ENCODE measurements at regions not wholly inside any gene's neighbourhood (a gene's known extent, or its start where the extent isn't known, plus 50 kb on each side); places are given as distances from the start of the nearest gene placed in this dataset.
"Not testable (repeated sequence)": the region's sequence is repeated elsewhere in the genome, so short reads cannot be mapped to it uniquely, and the experiment has no call there.

DNA sequence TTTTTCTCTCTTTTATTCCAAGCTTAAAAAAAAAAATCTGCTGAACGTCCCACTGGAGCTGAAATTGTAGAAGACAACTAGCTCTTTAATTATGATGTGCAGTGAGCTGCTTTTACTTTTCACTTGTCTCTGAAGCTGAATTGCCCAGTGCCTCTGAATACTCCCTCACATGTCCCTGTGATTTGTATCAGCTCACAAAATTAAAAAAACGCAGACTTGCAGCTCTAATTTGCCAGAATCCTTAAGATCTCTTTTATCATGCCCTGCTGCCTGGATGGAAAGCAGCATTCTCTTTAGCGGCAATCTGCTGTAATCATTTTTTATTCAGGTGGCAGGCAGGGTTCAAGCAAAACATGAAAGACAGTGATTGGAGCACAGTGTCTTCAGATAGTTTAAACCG, 443.8 kb upstream of the SPTLC3 start:
- Mint-ChIP-seq H3K9me3 (peaks cover 17% of the 10 kb centered on the region), H3K4me3 (no peak overlapping the region), H3K4me1 (no peaks in the 10 kb centered on the region), H3K27ac (no peak overlapping the region), H3K36me3 (no peaks in the 10 kb centered on the region)
- no peak for DNase-seq (ENCODE audit: low spot score in 2 of 2)
- no peak for ATAC-seq

DNA sequence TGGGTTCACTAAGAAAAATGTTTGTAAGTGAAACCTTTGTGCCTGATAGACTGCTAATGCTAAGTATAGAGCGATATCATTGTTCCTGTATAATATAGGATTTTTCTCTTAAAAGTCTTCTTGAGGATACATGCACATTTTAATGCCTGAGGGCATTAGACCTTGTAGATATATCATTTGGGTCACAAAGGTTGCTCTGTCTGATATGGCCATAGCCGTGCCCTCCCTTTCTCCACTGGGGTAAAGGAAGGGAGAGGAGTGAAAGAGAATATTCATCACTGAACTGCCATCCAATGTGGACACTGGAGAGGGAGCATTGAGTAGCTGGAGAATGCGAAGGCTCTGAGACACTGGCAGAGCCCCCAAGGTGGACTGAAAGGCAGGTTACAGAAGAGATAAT, 442.2 kb upstream of the SPTLC3 start:
- Mint-ChIP-seq H3K27ac (no peak overlapping the region), H3K4me1 (no peaks in the 10 kb centered on the region), H3K36me3 (no peaks in the 10 kb centered on the region), H3K4me3 (no peak overlapping the region), H3K9me3 (peaks cover 22% of the 10 kb centered on the region)
- DNase-seq (ENCODE audit: low spot score in 2 of 2) = no peak
- no peak for ATAC-seq

DNA sequence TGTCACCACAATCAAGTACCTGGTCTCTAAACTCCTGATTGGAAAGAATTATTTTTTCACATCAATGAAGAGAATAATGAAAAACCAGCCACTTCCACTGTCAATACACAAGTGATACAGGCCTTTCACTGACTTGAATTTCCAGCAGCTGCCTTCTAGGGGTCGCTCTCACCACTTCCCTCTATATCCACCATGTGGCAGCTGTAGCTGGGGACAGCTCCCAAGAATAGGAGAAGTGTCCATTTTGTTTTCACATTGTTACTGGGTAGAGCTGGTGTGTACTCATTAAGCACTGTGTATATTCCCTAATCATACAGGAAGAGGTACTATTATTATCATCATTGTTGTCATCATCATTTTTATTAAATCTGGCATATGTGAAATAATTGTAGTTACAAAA, 438.4 kb upstream of the SPTLC3 start:
- H3K4me3 Mint-ChIP-seq = no peak overlapping the region
- H3K27ac Mint-ChIP-seq = no peak overlapping the region
- ATAC-seq (no peak), DNase-seq (ENCODE audit: low spot score in 2 of 2) (no peak)
- no peaks in the 10 kb centered on the region for H3K4me1 Mint-ChIP-seq
- no peaks in the 10 kb centered on the region for H3K36me3 Mint-ChIP-seq
- H3K9me3 Mint-ChIP-seq = peaks cover 26% of the 10 kb centered on the region

DNA sequence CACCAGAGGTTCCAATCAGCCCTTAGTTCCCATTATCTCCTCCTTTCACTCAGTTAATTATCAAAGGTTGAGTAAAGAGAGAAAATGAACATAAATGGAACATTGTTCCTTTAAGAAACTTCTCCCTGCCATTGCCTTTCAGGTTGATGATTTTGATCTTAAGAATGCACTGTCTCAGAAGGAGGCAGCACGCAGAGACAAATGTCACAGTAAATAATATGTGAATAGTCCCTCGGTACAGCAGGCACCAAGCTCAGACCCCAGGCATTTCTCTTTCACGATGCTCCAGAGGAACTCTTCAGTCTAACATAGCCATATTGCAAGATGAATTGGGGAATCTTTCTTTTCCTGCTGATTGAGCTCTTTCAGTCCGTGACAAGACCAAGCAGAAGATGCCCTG, 435.3 kb upstream of the SPTLC3 start:
- ATAC-seq = no peak
- Mint-ChIP-seq H3K27ac (no peak overlapping the region), H3K9me3 (peaks cover 22% of the 10 kb centered on the region), H3K4me3 (no peak overlapping the region), H3K36me3 (no peaks in the 10 kb centered on the region), H3K4me1 (no peaks in the 10 kb centered on the region)
- DNase-seq (ENCODE audit: low spot score in 2 of 2) = no peak

DNA sequence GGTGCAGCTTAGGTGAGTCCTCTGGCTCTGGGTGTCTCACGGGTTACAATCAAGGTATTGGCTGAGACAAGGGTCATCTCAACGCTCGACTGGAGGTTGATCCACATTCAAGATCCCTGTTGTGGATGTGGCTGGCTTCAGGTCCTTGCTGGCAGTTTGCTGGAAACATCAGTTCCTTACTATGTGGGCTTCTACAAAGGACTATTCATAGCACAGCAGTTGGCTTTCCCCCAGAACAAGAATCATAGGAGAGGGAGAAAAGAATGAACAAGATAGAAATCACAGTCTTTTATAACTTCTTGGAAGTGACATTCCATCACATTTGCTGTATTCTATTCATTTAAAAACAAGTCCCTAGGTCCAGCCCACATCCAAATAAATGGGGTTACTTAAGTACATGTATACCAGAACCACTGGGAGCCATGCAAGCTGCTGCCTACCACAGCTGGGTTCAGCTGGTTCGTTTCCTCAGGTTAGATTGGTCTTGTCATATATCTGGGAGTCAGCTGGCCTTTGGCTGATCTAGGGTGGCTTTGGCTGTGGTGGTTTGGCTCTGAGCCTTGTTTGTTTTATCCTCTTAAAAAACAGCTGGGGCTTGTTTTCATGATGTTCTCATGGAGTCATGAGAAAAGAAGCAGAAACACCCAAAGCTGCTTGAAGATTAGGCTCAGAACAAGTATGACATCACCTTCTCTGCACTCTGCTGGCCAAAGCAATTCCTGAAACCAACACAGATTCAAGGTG, 433.2 kb upstream of the SPTLC3 start:
- DNase-seq (ENCODE audit: low spot score in 2 of 2) (no peak), ATAC-seq (no peak)
- Mint-ChIP-seq H3K4me3 (no peak overlapping the region), H3K36me3 (no peaks in the 10 kb centered on the region), H3K4me1 (no peaks in the 10 kb centered on the region), H3K9me3 (peaks cover 13% of the 10 kb centered on the region), H3K27ac (no peak overlapping the region)

DNA sequence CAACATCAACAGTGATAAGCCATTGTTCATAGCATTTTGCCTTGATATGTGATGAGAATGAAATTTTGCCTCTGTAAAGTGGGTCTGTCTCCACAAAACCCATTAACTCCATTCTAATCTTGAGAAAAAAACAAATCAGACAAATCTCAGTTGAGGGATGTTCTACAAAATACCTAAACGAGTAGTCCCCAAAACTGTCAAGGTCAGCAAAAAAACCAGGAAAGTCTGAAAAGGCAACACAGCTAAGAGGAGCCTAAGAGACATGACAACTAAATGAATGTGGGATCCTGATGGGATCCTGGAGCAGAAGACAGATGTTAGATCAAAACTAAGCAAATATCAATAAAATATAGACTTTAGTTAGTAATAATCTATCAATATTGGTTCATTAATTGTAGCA, 431.6 kb upstream of the SPTLC3 start:
- ATAC-seq (no peak), DNase-seq (ENCODE audit: low spot score in 2 of 2) (no peak)
- Mint-ChIP-seq H3K4me3 (no peak overlapping the region), H3K9me3 (peaks cover 11% of the 10 kb centered on the region), H3K4me1 (no peaks in the 10 kb centered on the region), H3K27ac (no peak overlapping the region), H3K36me3 (no peaks in the 10 kb centered on the region)

DNA sequence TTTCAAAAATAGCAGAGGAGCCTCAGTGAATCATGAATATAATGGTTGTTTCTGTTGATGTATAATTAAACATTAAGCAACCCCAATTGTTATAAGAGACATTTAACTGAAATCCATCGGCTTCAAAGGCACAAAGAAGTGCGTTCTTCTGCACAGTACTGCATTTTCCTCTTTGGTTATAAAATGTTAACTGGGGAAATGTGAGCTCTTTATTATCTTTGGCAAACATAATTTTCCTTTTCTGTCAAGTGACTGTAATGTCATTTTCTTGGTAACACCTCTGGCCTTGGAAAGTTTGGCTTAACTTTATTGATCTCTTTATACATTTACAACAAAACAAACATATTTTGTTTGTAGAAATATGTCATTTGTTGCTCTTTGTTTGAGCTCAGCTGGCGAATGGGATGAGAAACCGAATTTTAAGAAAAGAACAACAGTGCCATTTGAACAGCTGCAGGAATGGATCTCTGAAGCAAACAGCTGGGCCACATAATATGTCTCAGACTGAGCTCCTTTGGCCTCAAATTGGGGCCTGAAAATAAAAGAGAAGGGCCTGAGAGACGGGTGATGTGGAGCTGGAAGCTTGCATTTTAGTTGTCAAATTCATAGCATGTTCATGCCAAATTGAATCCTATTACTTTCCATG, 427.0 kb upstream of the SPTLC3 start:
- Mint-ChIP-seq H3K9me3 (peaks cover 8% of the 10 kb centered on the region), H3K4me1 (no peaks in the 10 kb centered on the region), H3K27ac (no peak overlapping the region), H3K4me3 (no peak overlapping the region), H3K36me3 (no peaks in the 10 kb centered on the region)
- ATAC-seq (no peak), DNase-seq (ENCODE audit: low spot score in 2 of 2) (no peak)

DNA sequence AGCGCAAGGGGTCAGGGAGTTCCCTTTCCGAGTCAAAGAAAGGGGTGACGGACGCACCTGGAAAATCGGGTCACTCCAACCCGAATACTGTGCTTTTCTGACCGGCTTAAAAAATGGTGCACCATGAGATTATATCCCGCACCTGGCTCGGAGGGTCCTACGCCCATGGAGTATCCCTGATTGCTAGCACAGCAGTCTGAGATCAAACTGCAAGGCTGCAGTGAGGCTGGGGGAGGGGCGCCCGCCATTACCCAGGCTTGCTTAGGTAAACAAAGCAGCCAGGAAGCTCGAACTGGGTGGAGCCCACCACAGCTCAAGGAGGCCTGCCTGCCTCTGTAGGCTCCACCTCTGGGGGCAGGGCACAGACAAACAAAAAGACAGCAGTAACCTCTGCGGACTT, 426.1 kb upstream of the SPTLC3 start:
- not testable (repeated sequence) for ATAC-seq; H3K4me1 Mint-ChIP-seq; H3K36me3 Mint-ChIP-seq; H3K4me3 Mint-ChIP-seq; H3K27ac Mint-ChIP-seq; H3K9me3 Mint-ChIP-seq; DNase-seq (ENCODE audit: low spot score in 2 of 2)

DNA sequence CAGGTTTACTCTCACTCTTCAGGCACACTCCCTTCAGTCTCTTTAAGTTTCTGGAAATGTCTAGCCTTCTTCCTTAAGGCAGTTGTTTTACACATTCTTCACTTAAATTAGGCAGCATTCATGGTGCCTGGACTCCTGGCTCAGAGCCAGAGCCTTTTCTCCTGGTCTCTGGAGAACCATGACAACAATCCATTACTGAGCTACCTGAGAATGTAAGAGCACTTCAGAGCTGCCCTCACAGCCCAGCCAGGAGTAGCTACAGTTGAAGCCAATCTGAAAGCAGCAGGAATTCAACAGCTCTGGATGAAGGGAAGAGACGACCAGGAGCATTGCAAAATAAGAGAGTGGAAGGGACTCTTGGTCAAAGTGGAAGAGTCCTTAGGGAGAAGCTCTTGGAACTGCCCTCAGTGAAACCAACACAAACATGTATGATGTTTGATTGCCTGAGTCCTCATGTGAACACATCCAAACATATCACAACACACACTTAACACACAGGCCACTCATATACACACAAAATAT, 416.8 kb upstream of the SPTLC3 start:
- ATAC-seq (no peak), DNase-seq (ENCODE audit: low spot score in 2 of 2) (no peak)
- Mint-ChIP-seq H3K27ac (no peak overlapping the region), H3K36me3 (no peaks in the 10 kb centered on the region), H3K4me3 (no peak overlapping the region), H3K4me1 (no peaks in the 10 kb centered on the region), H3K9me3 (peaks cover 14% of the 10 kb centered on the region)

DNA sequence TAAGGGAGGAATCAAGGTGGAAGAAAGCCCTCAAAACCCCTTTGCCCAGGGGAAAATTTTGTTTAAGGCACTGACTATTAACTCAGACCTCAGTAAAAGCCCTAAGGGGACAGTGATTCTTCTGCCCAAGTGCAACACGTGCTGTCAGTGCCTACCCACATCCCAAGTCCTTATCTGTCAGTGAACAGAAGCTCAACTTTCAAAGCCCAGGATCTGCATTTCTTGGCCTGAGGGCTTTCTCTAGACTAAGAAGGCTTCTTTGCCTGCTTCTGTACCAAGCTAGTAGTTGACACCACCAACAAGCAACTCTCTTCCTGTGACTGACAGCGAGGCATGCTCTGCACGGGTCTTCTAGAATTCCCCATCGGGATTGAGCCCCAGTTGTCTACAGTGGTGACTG, 416.0 kb upstream of the SPTLC3 start:
- Mint-ChIP-seq H3K27ac (no peak overlapping the region), H3K4me1 (no peaks in the 10 kb centered on the region), H3K4me3 (no peak overlapping the region), H3K36me3 (no peaks in the 10 kb centered on the region), H3K9me3 (peaks cover 14% of the 10 kb centered on the region)
- DNase-seq (ENCODE audit: low spot score in 2 of 2) (no peak), ATAC-seq (no peak)

DNA sequence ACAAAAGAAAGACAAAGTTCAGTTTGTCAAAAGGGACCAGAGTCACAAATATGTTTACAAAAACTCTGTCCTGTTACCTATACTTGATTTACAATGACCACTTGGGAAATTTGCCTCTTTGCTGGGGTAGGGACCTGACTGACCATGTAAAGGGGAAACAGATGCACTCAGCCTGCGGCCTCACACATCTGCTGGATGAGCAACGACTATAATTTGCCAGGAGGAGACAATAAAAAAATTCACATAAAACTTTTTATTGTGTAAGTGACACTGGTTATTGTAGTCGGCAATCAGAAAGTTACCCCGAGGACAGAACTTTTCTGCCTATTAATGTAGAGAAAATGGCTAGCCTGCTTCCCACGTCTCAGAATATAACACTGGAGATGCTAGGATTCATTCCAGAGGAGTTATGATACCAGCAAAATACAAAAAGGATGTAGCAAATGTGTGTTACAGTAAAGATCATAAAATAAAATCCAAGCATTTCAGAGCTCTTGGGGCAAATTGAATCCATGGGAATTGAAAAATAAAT, 415.4 kb upstream of the SPTLC3 start:
- DNase-seq (ENCODE audit: low spot score in 2 of 2) (no peak), ATAC-seq (no peak)
- no peak overlapping the region for H3K4me3 Mint-ChIP-seq
- H3K4me1 Mint-ChIP-seq = no peaks in the 10 kb centered on the region
- no peaks in the 10 kb centered on the region for H3K36me3 Mint-ChIP-seq
- peaks cover 14% of the 10 kb centered on the region for H3K9me3 Mint-ChIP-seq
- H3K27ac Mint-ChIP-seq = no peak overlapping the region

DNA sequence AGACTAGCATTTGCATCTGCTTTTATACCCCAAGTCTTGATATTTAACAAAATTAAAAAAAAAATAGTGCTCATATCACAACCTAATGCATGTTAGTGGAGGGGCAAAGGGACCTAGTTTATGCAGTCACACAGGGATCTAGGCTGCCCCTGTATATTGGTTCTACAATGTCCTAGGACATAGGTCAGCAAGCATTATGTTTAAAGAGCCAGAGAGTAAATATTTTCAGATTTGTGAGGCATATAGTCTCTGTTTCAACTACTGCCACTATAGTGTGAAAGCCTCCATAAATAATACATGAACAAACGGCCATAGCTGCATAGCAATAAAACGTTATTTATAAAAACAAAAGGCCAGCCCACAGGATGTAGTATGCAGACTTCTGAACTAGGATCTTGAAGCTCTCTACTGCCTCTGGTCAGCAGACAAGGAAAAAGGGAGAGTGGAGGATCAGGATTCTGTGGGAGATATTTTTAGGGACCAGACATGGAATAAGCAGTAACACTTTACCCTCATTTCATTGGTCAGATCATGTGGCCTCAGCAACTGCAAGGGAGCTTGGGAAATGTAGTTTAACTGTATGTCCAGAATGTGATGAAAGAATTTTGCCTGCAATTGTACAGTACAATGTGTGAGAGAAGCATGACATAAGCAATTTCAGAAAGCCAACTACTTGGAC, 414.2 kb upstream of the SPTLC3 start:
- Mint-ChIP-seq H3K4me1 (no peaks in the 10 kb centered on the region), H3K4me3 (no peak overlapping the region), H3K9me3 (peaks cover 14% of the 10 kb centered on the region), H3K27ac (no peak overlapping the region), H3K36me3 (no peaks in the 10 kb centered on the region)
- ATAC-seq (no peak), DNase-seq (ENCODE audit: low spot score in 2 of 2) (no peak)

DNA sequence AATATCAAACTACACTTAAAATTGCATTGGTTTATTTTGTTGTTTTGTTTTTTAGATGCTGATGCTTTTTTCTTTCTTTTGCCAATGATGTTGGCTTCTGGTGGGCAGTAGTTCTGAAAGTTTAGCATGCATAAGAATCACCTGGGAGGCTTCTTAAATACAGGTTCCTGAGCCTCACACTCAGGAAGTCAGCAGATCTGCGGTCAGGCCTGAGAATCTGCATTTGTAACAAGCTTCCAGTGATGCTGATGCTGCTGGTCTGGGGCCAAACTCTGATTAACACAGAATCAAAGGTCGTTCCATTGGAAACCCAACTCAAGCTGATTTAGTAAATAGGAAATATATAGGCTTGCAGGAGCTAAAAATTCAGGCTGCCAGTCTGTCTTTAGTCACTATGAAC, 412.9 kb upstream of the SPTLC3 start:
- ATAC-seq (no peak), DNase-seq (ENCODE audit: low spot score in 2 of 2) (no peak)
- Mint-ChIP-seq H3K4me1 (no peaks in the 10 kb centered on the region), H3K4me3 (no peak overlapping the region), H3K36me3 (no peaks in the 10 kb centered on the region), H3K27ac (no peak overlapping the region), H3K9me3 (peaks cover 12% of the 10 kb centered on the region)

DNA sequence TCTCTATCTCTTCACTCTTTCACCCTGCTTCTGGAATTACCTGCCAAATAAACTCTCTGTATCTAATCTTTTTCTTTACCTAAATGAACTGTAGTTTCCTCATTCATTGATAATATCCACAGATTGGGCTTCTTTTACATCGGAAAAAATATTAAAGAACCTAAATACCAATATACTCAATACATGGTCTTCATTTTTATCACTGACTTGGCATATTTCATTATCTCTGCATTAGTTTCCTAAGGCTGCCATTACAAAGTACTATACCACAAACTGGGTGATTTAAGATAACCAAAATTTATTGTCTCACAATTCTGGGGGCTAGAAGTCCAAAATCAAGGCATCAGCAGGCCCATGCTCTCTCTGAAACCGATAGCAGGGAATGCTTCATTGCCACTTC, 411.9 kb upstream of the SPTLC3 start:
- H3K27ac Mint-ChIP-seq = no peak overlapping the region
- H3K36me3 Mint-ChIP-seq = no peaks in the 10 kb centered on the region
- DNase-seq (ENCODE audit: low spot score in 2 of 2) (no peak), ATAC-seq (no peak)
- H3K4me3 Mint-ChIP-seq = no peak overlapping the region
- H3K4me1 Mint-ChIP-seq = no peaks in the 10 kb centered on the region
- peaks cover 14% of the 10 kb centered on the region for H3K9me3 Mint-ChIP-seq

DNA sequence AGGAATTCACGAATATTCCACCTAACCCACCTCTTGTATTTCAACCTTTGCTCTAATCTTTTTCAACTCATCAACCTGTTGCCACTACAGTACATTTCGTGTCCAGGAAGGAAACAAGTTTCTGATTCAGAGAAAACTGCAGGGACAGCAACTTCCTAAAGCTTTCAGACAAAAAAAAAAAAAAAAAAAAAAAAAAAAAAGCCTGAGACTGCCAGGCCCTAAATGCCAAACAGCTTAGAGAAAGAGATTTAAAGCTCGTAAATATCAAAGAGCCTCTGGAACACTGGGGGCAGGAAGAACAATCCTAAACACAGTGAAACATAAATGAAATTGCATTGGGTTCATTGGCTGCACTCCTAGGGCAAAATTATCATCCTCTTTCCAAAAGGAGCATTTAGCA, 411.2 kb upstream of the SPTLC3 start:
- no peaks in the 10 kb centered on the region for H3K36me3 Mint-ChIP-seq
- no peaks in the 10 kb centered on the region for H3K4me1 Mint-ChIP-seq
- no peak overlapping the region for H3K4me3 Mint-ChIP-seq
- ATAC-seq (no peak), DNase-seq (ENCODE audit: low spot score in 2 of 2) (no peak)
- H3K9me3 Mint-ChIP-seq = peaks cover 12% of the 10 kb centered on the region
- H3K27ac Mint-ChIP-seq = no peak overlapping the region

DNA sequence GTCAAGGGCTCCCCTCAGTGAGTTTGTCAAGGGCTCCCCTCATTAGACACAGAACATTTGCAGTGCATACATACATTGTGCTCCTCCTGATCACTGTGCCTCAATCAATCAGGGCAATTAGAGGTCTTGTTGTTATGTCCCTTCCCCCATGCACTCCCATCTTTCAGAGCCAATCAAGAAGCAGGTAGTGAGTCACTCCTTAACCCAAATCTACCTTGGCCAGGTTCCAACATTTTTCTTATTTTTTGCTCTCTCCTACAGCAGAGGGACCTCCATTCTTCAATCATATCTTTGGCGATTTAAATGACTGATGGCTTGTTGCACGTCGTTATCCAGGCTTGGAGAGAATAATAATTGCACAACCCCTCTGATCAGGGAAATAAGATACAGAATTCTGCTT, 409.9 kb upstream of the SPTLC3 start:
- Mint-ChIP-seq H3K27ac (no peak overlapping the region), H3K4me1 (no peaks in the 10 kb centered on the region), H3K4me3 (no peak overlapping the region), H3K9me3 (peaks cover 14% of the 10 kb centered on the region), H3K36me3 (no peaks in the 10 kb centered on the region)
- ATAC-seq (no peak), DNase-seq (ENCODE audit: low spot score in 2 of 2) (no peak)

All from stimulated activated effector memory CD8-positive, alpha-beta T cell treated with anti-CD3 and anti-CD28 coated beads, Interleukin-12 subunit alpha, Interleukin-12 subunit beta, amount 100 ng/mL, for 72 hours (primary cell).